ENCODE measurements at regions not wholly inside any gene's neighbourhood (a gene's known extent, or its start where the extent isn't known, plus 50 kb on each side); places are given as distances from the start of the nearest gene placed in this dataset.

- Histone ChIP-seq H3K27ac (ENCODE audit: low read depth, low read length) (no peak overlapping the region), H4K20me1 (ENCODE audit: insufficient read depth) (no peaks in the 10 kb centered on the region), H3K79me2 (ENCODE audit: insufficient read depth, low read length) (no peaks in the 10 kb centered on the region), H3K27me3 (ENCODE audit: insufficient read depth, low read length) (no peaks in the 10 kb centered on the region), H3K4me2 (ENCODE audit: low read length) (no peak overlapping the region), H3K4me1 (ENCODE audit: control insufficient read depth in 1 of 2, insufficient read depth in 2 of 2, low read length in 2 of 2) (no peaks in the 10 kb centered on the region), H3K9ac (ENCODE audit: low read length) (no peak overlapping the region), H3K36me3 (ENCODE audit: control insufficient read depth in 1 of 2, insufficient read depth in 2 of 2, low read length in 2 of 2) (no peaks in the 10 kb centered on the region), H3K9me3 (ENCODE audit: control insufficient read depth in 1 of 2, insufficient read depth in 1 of 2, low read depth in 1 of 2, low read length in 2 of 2) (no peaks in the 10 kb centered on the region), H2AFZ (ENCODE audit: low read depth, low read length, poor library complexity, severe bottlenecking) (no peak overlapping the region), H3K9me2 (ENCODE audit: insufficient read depth) (no peaks in the 10 kb centered on the region), H3K4me3 (replicated peaks in 1 of 2; ENCODE audit: low read depth in 1 of 2, low read length in 2 of 2) (no peak overlapping the region)
- ChIA-PET RAD21 (ENCODE audit: low non-redundant PET in 1 of 2, low total read pairs in 2 of 2, uncharacterized antibody in 2 of 2, unreplicated experiment in 2 of 2) (no interaction called here), CTCF (no interaction called here), POLR2A (no interaction called here)
- DNase-seq (ENCODE audit: low read depth, low spot score), result no peak
- no TSS peak for BruUV-seq (replicated peaks)
- no peak for ATAC-seq
- TF ChIP-seq SRF (IDR thresholded peaks at IDR 0.05; ENCODE audit: low read depth), result no peak
- no peak for TF ChIP-seq MAX (IDR thresholded peaks at IDR 0.05)
- intact Hi-C loops (cut with micrococcal nuclease), result no loop called here
These were observed 82.8 kb downstream of the MRM1 start for GRCh38 chr17:36684134-36684533.

GRCh38 chr17:36686123-36686669 is 84.8 kb downstream of the MRM1 start:
- Histone ChIP-seq H3K79me2 (ENCODE audit: insufficient read depth, low read length) (no peaks in the 10 kb centered on the region), H3K4me3 (replicated peaks in 1 of 2; ENCODE audit: low read depth in 1 of 2, low read length in 2 of 2) (no peak overlapping the region), H3K4me1 (ENCODE audit: control insufficient read depth in 1 of 2, insufficient read depth in 2 of 2, low read length in 2 of 2) (no peaks in the 10 kb centered on the region), H3K36me3 (ENCODE audit: control insufficient read depth in 1 of 2, insufficient read depth in 2 of 2, low read length in 2 of 2) (no peaks in the 10 kb centered on the region), H3K9ac (ENCODE audit: low read length) (no peak overlapping the region), H3K27ac (ENCODE audit: low read depth, low read length) (no peak overlapping the region), H2AFZ (ENCODE audit: low read depth, low read length, poor library complexity, severe bottlenecking) (no peak overlapping the region), H3K9me3 (ENCODE audit: control insufficient read depth in 1 of 2, insufficient read depth in 1 of 2, low read depth in 1 of 2, low read length in 2 of 2) (no peaks in the 10 kb centered on the region), H4K20me1 (ENCODE audit: insufficient read depth) (no peaks in the 10 kb centered on the region), H3K9me2 (ENCODE audit: insufficient read depth) (no peaks in the 10 kb centered on the region), H3K4me2 (ENCODE audit: low read length) (no peak overlapping the region), H3K27me3 (ENCODE audit: insufficient read depth, low read length) (peaks cover 14% of the 10 kb centered on the region; the same call in 1 of the 2 replicates)
- TF ChIP-seq CBX3 (IDR thresholded peaks at IDR 0.05; ENCODE audit: low read depth), result no peak
- TF ChIP-seq EZH2phosphoT487 (IDR thresholded peaks at IDR 0.05; ENCODE audit: borderline replicate concordance), result no peak
- no peak for TF ChIP-seq EGR1 (IDR thresholded peaks at IDR 0.05; ENCODE audit: low read depth)
- no peak for TF ChIP-seq TCF7L2 (IDR thresholded peaks at IDR 0.05; ENCODE audit: borderline replicate concordance, extremely low read depth, insufficient read depth, insufficient read length)
- TF ChIP-seq ELF1 (IDR thresholded peaks at IDR 0.05; ENCODE audit: borderline replicate concordance, low read depth), result no peak
- TF ChIP-seq REST (IDR thresholded peaks at IDR 0.05; ENCODE audit: low read depth), result no peak
- TF ChIP-seq SIN3A (IDR thresholded peaks at IDR 0.05; ENCODE audit: low read depth), result no peak
- no peak for TF ChIP-seq ZBTB33 (IDR thresholded peaks at IDR 0.05; ENCODE audit: extremely low read depth, insufficient replicate concordance, low read length)
- no peak for TF ChIP-seq MAX (IDR thresholded peaks at IDR 0.05)
- TF ChIP-seq POLR2AphosphoS5 (IDR thresholded peaks at IDR 0.05; ENCODE audit: low read depth, low read length), result no peak
- no peak for TF ChIP-seq CEBPB (IDR thresholded peaks at IDR 0.05; ENCODE audit: low read depth)
- no peak for TF ChIP-seq ZFX (IDR thresholded peaks at IDR 0.05)
- POLR2A ChIA-PET, result no interaction called here
- peak; percentile 14; the same call in 1 of the 2 replicates for ATAC-seq
- CTCF ChIA-PET, result interaction anchor here (0.8 kb wide), 1 partner anchor 28 kb away, joined by 3 read pairs; no protein-coding TSS in a partner anchor
- BruUV-seq (replicated peaks), result no TSS peak
- no peak for DNase-seq (ENCODE audit: low read depth, low spot score)
- RAD21 ChIA-PET (ENCODE audit: low non-redundant PET in 1 of 2, low total read pairs in 2 of 2, uncharacterized antibody in 2 of 2, unreplicated experiment in 2 of 2), result no interaction called here
- intact Hi-C loops (cut with micrococcal nuclease), result no loop called here
